ENCODE measurements at regions not wholly inside any gene's neighbourhood (a gene's known extent, or its start where the extent isn't known, plus 50 kb on each side); places are given as distances from the start of the nearest gene placed in this dataset.
"Not testable (repeated sequence)": the region's sequence is repeated elsewhere in the genome, so short reads cannot be mapped to it uniquely, and the experiment has no call there.

DNA sequence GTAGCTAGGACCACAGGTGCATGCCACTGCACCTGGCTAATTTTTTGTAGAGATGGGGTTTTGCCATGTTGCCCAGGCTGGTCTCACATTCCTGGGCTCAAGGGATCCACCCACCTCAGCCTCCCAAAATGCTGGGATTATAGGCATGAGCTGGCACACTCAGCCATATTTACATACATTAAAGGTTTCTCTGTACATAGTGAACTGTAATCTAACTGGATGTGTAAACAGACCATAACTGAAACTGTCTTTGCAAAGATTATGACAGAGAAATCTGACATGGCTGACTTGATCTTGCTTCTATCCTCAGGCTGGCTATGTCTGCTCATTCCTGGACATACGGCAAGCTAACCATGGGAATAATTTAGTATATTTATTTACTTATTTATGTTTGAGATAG is 139.2 kb upstream of the XPO1 start:
- DNase-seq (ENCODE audit: low spot score) = no peak

DNA sequence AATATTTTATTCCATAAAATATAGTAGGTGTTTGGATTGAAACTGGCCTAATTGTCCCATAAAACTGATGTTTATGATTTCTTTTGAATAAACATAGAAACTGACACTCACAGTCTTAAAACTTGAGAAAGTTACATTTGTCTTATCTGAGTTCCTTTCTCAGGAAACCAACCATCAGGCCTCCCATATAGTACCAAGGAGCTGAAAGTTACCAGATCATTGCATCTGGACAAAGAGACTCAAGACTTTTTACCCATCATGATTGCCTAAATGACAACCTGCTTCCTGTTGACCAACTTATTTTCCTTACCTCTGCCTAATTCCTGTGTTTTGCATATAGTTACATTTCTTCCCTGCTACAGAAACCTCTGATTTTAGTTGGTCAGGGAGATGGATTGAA is 137.0 kb upstream of the XPO1 start:
- DNase-seq (ENCODE audit: low spot score) = no peak

DNA sequence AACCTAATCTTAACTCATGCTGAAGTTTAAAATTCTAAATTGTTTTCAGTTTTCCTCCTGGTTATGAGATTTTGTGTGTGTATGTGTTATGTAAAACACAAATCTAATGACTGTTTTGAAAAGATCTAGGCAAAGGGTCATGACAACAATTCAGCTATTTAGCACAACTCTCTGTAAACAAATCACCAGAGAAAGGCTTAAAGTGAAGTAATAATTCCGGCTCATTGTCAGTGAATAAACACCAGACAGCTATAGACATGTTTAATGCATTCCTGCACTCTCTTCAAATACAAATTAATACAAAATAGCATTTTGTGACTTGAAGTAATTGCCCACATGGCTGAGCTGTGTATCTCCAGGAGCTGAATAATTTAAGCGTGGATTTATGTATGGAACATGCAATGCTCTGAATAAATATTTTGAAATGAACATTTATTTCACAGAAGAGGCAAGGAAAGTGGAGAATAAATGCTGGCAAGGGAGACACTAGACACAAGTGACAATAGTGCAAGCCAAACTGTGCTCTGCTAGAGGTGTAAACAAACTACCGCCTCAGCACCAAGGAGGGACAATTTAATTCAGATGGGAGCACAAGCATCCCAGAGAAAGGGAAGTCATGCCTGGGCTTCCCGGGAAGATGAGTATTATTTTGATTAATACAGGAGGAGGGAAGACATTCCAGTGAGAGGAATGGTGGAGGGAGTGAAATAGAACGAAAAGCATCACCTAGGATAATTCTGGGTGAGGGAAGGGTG is 133.6 kb upstream of the XPO1 start:
- DNase-seq (ENCODE audit: low spot score) = no peak

DNA sequence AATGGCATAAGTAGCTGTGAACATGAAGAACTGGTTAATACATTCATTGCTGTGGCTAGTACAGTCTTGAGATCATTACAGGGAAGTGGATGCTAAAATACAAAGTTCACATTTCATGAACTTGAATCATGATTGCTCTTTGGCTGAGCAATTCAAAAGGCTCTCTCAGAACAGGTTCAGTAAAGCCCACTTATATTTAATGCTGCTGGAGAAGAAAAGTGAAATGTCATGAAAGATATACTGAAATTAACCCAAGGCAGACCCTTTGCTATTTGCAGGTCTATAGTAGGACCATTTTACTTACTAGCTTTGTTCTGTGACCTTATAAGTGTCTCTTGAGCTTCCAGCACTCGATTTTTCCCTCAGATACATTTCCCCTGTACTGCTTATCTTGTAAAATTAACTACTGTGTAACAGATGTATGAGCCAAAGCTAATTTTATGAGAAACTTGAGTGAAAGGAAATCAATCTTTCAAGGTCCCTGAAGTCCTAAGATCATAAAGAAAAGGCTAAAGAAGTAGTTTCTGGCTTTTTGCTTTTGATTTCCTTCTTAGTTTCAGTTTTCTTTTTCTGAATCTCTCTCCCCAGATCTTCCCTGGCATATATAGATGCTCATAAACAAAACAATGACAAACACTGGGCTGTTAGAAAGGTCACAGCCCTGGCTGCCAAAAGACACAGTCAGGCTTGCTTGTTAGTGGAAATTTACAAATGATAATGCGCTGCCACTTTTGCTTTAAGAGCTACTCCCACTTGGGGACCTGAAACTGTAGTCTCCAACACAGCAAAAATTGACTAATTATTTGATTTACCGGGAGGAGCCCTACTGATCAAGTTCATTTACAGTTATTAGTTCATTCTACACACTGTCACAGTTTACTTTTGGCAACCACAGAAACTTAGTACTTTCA is 132.7 kb upstream of the XPO1 start:
- no peak for DNase-seq (ENCODE audit: low spot score)

DNA sequence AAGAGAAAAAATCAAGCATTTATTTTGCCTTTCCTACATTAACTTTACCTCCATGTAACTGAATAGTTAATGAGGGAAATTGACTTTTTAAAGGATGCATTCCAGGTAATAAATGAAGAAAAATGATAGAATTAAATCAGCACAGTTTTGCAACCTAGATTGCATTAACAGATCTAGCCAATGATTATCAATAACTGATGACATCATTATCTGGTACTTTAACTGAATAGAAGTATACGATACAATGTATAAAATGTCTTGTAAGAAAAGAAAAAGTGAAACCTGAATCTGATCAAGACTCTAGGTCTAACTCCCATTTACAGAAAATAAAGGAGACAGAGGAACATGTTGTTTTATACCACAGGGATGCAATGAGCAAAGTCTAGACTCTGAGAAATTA is 126.0 kb upstream of the XPO1 start:
- DNase-seq (ENCODE audit: low spot score) = no peak

DNA sequence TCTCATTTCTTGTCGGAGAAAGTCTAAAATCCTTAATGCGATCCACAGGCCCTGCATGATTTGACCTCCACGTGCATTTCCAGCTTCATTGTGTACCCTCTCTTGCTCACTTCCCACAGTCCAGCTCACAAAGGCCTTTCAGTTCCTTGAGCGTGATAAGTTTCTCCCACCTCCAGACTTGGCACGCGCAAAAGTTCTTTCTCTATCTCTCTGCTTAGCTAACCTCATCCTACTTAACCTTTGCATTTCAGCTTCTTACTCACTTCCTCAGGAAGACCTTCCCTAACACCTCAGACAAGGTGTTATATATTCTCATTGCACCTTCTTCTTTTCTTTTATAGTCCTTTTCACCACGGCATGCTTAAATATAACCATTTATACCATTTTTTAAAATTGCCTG is 124.8 kb upstream of the XPO1 start:
- no peak for DNase-seq (ENCODE audit: low spot score)

DNA sequence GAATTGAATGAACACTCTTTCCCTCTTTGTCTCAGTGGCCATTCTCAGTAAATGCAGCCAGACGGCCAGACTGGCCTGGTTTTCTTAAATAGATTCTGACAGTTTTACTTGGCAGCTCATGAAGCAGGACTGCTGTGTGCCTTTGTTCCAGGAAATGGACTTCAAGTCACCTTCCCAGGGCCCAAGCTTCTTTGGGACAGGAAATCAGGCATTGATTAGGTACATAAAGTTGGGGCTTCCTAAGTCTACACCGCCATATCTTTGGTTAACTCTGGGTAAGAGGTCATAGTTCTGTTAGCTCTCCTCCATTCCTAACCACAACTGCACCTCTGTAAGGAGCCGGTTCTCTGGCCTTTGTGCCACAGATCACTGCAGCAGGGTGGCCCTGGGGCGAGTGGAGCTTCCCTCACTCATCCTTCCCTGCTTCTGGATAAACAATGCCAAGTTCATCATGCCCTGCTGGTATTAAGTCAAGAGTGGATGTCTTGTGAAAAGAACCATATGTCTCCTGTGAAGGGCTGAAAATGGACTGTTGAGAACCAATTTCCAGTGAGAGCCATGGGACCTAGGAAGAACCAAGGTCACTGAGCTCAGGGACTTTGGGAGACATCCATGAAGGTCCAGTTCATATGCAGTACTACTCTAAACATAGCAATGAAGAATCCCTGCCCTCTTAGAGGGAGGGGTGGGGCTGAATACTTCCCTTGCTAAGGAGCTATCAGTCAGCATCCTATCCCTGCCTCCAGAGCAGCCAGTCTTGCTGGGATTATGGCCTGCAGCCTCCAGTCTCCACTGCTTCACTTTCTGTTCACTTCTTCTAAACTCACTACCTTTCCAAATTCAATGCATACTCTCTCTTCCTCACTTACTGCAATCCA is 122.6 kb upstream of the XPO1 start:
- DNase-seq (ENCODE audit: low spot score) = no peak

DNA sequence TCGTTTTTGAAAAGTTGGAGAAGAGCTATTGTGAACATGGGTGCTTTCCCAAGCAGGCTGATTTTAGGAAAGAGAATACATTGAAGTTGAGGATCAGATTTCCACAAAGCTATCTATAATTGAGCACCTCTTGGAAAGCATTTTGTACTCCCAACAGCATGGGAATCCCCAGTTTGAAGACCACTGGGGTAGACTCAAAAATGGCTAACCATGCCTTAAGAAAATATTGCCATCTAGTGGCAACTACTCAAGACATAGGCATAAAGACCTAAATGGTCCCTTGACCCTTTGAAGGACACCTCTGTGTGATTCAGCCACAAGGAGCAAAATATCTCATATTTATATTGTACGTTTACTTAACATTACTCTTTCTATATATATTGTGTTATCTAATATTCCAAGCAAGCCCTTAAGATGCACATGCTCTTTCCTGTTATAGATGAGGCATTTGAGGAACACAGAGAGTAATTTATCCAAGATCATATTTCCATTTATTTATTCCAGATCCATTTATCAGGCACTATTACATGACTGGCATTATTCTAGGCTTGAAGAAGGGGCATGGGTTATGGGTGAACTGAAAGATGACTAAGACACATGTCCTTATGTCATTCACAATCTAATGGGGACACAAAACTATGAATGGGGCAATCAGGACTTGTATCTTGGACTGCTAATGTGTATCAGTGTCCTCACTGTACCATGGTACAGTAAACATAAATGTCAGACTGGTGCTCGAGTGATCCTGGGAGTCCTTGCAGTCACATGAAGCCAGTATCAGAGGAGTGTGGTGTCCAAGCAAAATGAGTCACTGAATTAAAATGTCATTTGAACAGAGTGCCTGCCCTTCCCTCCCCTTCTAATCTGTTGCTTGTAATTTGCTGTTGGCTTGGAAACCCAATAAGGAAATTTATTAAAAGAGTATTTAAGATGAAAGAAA is 121.0 kb upstream of the XPO1 start:
- DNase-seq (ENCODE audit: low spot score) = no peak

DNA sequence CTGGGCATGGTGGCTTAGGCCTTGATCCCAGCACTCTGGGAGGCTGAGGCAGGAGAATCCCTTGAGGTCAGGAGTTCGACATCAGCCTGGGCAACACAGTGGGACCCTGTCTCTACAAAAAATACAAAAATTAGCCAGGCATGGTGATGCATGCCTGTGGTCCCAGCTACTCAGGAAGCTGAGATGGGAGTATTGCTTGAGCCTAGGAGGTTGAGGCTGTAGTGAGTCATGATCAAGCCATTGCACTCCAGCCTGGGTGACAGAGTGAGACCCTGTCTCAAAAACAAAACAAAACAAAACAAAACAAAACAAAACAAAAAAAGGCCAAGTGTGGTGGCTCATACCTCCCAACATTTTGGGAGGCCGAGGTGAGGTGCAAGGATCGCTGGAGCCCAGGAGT is 111.8 kb upstream of the XPO1 start:
- not testable (repeated sequence) for DNase-seq (ENCODE audit: low spot score)

DNA sequence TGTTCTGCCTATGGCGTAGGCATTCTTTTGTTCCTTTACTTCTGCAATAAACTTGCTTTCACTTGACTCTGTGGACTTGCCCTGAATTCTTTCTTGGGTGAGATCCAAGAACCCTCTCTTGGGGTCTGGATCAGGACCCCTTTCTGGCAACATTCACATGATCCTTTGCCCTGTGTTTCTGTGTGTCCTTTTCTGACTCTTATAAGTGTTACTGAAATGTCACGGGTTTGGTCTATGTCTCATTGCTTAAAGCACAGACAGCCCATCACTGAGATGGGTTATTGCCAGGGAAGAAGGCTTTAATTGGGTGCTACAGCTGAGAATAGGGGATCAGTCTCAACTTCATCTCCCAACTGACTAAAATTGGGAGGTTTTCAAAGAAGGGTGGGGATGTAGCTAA is 110.9 kb upstream of the XPO1 start:
- DNase-seq (ENCODE audit: low spot score) = no peak

DNA sequence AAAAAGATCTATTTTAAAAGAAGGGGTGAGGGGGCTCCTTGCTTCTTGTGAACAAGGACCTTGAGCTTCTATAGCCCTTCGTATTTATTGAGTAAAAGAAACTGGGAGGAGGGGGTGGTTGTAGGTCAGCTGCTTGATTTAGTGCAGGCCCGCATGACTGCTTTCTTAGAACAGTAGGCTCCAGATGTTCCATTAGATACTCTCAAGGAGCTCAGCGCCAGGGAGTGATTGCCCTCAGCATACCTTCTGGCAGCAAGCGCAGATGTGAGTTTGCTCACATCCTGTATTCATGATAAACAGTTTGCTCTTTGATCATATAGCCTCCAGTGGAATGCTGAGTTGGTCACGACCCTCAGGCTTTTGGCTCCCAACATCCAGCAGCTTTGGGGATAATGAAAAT is 108.9 kb upstream of the XPO1 start:
- no peak for DNase-seq (ENCODE audit: low spot score)

DNA sequence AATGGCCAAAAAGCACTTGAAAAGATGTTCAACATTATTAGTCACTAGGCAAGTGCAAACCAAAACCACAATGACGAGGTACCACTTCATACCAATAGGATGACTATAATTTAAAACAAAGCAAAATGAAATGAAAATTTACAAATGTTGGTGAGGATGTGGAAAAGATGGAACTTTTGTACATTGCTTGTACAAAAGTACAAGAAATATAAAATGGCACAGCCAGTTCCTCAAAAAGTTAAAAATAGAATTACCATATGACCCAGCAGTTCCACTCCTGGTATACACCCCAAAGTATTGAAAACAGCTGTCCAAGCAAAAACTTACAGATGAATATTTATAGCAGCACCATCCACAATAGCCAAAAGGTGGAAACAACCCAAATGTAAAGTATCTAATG is 107.8 kb upstream of the XPO1 start:
- no peak for DNase-seq (ENCODE audit: low spot score)

DNA sequence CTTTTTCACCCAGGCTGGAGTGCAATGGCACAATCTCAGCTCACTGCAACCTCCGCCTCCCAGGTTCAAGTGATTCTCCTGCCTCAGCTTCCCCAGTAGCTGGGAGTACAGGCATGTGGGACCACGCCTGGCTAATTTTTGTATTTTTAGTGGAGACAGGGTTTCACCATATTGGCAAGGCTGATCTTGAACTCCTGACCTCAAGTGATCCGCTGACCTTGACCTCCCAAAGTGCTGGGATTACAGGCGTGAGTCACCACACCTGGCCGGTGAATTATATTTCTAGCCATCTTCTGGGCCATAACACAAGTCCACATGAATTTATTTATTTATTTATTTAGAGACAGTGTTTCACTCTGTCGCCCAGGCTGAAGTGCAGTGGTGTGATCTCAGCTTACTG is 105.0 kb upstream of the XPO1 start:
- DNase-seq (ENCODE audit: low spot score) = not testable (repeated sequence)

DNA sequence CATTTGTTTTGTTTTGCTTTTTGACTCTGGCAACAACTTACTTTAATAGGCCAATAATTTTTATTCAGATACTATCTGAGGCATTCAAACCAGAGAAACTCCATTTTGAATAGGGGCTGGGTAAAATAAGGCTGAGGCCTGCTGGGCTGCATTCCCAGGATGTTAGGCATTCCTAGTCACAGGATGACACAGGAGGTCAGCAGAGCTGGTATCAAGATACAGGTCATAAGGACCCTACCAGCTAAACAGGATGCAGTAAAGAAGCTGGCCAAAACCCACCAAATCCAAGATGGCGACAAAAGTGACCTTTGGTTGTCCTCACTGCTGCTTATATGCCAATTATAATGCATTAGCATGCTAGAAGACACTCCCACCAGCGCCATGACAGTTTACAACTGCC is 102.2 kb upstream of the XPO1 start:
- DNase-seq (ENCODE audit: low spot score) = no peak

DNA sequence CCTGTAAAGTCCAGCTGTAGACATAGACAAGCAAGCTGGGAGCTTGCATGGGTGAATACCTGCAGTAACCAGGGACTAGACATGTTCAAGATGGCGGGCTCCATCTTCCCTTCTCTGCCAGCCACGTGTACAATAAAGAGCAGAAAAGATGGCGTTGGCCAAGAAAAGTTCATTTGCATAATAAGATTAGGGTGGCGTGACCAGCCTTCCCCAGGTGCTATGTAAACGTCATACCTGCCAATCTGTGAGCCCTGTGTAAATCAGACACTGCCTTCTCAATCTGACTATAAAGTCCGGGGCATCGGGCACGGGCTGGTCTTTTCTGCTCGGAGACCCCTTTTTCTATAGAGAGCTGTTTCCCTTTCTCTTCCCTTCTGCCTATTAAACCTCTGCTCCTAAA is 101.6 kb upstream of the XPO1 start:
- DNase-seq (ENCODE audit: low spot score) = no peak

DNA sequence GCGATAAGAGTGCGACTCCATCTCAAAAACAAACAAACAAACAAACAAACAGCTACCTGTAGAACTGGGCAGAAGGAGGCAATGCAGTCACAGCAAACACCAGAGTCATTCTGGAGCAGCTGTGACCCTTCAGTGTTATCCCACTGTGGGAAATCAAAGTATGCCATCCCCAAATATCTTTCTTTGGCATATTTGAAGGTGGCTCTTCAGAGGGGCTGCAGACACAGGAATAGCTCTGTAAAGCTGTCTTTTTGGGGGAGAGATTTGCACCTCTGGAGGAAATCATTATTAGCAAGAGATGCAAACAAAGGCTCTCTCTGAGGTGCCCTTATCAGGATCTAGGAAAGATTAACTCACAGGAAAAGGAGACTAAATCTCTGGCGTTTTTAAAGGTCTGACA is 98.5 kb upstream of the XPO1 start:
- no peak for DNase-seq (ENCODE audit: low spot score)

DNA sequence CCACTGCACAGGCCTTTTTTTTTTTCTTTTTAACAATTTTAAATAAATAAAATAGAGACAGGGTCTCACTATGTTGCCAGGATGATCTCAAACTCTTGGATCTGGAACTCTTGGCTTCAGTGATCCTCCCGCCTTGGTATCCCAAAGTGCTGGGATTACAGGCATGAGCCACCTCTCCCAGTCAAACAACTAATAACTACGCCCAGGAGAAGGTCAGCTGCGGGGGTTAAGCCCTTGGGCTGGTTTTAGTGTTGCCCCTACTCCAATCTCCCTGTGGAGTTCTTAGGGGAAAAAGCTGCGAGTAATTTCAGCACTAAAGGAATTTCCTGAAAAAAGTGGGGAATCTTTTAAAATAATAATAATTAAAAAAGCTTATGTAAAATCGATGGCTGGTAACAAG is 96.4 kb upstream of the XPO1 start:
- no peak for DNase-seq (ENCODE audit: low spot score)

DNA sequence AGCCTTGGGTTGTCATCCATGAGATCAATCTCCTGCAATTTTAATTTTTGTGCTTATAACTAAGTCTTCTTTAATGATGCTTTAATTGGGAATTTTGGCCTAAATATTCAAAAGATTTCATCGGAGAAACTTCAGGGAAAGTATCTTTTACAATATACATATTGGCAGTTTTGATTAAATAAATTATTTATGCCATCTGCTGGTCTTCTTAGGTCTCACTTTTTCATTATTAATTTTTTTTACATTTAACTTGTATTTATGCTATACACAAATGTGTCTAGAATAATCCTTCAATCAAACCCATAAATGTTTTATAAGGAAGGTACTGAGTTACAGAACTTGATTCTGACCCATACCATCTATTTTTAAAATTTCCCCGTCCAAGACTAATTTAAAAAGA is 95.1 kb upstream of the XPO1 start:
- DNase-seq (ENCODE audit: low spot score) = no peak

DNA sequence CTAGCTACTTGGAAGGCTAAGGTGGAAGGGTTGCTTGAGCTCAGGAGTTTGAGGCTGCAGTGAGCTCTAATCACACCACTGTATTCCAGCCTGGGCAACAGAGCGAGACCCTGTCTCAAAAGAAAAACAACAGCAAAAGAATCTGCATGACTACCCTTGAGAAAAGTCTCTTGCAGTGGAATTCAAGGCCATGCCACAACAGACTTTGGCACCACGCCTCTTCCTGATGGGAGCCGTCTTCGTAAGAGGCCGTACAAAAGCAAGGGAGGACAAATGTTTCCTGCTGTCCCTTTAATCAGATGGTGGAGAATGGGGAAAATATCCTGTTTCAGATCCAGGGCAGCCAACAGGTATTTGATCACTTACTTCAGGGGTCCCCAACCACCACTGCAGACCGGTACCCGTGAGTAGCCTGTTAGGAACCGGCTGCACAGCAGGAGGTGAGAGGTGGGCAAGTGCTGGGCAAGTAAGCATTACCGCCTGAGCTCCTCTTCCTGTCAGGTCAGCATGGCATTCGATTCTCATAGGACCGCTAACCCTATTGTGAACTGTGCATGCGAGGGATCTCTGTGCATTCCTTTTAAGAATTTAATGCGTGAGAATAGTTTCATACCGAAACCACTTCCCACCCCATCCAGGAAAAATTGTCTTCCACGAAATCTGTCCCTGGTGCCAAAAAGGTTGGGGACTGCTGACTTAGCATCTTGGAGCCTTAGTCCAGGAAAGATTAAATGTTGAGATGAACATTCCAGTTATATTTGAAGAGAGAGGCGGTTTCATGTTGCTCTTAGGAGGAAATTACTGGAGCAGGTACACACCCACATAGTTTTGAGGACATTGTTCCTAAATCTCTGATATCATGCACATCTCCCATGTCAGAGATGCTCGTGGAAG is 94.4 kb upstream of the XPO1 start:
- no peak for DNase-seq (ENCODE audit: low spot score)

DNA sequence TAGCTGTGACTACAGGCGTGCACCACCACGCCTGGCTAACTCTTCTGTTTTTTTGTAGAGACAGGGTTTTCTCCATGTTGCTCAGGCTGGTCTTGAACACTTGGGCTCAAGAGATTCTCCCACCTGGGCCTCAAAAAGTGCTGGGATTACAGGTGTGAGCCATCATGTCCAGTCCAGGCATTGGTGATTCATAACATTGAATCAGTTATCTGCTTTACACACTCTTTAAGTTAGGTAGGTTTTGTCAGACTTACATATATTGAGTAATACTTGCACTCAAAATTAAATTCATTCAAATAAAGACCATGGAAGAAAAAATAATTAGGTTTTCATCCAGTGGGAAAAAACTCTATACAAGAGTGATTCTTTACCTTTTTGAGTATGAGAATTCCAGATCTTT is 93.2 kb upstream of the XPO1 start:
- DNase-seq (ENCODE audit: low spot score) = no peak
